Effector CD4-positive, alpha-beta T cell (primary cell): ENCODE measurements at regions not wholly inside any gene's neighbourhood (a gene's known extent, or its start where the extent isn't known, plus 50 kb on each side); places are given as distances from the start of the nearest gene placed in this dataset.

Source experiments
- DNase-seq: peaks from one replicate; pipeline ENCODE4 v3.0.0-alpha.2; 2020

DNA sequence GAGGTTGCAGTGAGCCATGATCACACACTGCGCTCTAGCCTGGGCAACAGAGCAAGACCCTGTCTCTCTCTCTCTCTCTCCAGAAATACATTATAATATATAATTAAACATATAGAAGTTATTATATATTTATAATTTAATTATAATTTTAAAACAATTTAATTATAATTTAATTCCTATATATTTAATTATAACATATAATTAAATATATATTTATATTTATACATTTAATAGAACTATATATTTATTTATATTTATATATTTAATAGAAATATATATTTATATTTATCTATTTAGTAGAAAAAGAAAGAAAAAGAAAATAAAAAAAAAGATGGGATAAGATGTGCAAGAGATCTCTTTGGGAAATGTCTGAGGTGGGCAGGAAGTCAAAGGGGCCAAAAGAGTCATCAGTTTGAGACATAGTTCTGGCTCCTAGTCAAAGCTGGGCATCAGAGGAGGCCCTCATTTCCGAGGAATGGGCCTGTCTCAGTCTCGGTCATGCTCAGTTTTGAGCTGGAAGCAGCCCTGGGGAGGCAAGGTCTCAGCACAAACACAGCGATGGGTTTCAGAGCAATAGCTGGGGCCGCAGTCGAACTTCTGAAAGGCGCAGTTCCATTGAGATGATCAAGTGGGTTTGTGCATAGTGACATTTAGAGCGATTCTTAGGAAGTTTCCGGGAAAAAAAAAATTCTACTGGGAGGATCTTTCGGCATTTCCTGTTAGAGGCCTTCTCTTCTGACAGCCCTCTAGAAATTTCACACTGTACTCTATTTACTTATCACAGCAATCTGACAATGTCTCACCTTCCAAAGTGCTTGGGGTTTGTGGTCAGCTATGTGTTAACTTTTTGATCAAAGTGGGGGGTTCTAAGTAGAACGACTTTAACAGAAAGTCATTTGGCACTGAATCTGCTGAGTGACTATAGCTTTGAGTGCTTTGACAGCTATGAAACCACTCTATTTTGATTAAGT, 58.7 kb upstream of the GZMB start:
- peak; percentile 35 for DNase-seq

DNA sequence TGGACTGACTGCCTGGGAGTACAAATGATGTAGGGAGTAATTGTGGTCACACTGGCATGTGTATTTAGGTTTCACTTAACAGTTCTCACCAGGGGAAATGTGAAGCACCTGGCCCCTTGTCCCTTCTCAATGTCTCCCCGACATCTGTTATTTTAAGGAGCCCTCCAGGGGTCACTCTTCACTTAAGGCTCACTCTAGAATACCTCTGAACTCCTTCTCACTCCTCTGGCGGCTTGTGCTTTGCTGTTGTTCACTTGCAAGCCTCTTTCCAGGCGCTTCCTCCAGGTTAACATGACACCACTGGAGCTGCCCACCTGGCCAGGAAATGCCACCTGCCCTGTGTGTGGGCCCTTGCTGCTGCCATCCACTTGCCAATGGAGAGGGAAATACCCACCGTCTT, 56.5 kb upstream of the GZMB start:
- no peak for DNase-seq

DNA sequence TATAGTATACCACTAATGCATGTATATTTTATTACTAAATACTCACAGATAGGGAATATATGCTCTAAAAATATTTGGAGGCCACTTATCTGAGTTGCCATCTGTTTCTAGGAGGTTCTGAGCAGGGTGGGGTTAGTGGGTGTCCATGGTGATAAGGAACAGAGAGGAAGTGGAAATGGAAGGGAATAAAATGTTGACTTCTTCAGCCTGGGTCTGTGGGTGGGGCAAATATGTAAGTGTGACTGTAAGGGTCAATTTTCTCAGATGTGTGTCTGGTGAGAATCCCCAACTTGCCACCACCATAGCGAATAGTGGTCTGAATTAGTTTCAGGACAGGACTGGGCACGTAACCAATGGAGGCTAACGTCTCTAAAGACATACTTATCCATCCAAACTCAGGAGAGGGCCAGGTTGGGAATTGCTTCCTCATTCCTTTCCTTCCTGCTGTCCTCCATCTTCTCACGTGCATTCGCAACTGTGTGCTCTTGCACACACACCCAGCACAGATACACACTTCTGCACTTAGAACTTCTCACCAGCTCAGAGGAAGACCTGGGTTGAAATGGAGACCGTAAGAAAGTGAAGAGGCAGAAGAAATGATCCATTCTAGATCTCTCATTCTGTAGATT, 54.2 kb upstream of the GZMB start:
- DNase-seq = no peak
